AG08396 (cell line): ENCODE measurements at regions not wholly inside any gene's neighbourhood (a gene's known extent, or its start where the extent isn't known, plus 50 kb on each side); places are given as distances from the start of the nearest gene placed in this dataset.

Experiments
- DNase-seq: peaks from one replicate; pipeline ENCODE4 v3.0.0; 2012; ENCODE audit warnings: low spot score, mixed read lengths

DNA sequence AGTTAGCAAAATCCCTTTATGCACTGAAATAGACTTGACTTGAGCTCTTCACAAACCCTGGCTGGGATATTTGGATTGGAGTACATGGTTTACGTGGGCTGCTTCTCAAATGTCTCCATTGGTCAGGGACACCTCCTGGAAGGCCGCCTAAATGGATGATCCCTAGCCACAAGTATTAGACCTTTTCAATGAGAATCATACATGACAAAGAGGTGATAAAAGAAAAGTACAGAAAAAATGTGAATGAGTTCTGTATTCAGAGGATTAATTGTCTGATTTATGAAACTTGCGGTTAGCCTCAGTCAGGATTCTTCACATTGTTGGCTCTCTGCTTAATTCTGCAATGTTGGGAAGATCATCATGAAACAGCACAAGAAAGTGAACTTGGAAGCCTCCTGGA, 752.8 kb upstream of the ADAMTS16 start:
- no peak for DNase-seq

GRCh38 chr5:4395752-4396151, 744.4 kb upstream of the ADAMTS16 start:
- no peak for DNase-seq

DNA sequence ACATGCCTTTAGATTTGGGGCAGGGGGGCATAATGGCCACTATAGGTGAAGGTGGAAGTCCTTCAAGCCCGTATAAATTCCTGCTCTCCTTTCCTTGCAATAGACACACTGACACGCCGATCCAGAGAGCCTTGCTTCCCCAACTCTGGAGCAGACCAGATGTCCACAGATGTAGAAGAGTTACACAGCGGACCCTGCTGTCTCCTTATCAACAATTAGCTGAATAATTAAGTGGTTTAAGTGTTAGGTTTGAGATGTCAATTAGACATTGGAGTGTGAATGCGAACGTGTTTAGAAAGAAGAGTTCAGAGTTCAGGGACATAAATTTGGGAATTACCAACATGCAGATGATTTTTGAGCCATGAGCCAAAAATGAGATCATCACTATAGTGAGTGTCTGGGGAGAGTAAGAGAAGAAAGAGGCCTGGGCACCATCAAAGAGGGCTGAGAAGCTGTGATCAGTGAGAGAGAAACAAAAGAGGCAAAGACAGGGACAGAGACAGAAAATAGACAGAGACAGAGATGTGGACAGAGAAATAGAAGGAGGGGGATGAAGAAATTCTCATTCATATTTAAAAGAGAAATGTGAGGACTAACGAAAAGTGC, 734.4 kb upstream of the ADAMTS16 start:
- no peak for DNase-seq

- DNase-seq: no peak
These were observed 730.0 kb upstream of the ADAMTS16 start for GRCh38 chr5:4410151-4410550.

DNA sequence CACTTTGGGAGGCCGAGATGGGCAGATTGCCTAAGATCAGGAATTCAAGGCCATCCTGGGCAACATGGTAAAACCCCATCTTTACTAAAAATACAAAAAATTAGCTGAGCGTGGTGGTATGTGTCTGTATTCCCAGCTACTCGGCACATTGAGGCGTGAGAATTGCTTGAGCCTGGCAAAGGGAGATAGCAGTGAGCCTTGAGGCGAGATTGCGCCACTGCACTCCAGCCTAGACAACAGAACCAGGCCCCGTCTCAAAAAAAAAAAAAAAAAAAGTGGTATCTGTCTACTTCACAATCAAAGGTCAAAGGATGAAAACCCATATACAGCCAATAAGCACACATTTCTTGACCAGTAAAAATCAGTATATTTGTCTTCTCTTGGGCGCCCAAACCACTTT, 728.5 kb upstream of the ADAMTS16 start:
- DNase-seq: no peak

DNA sequence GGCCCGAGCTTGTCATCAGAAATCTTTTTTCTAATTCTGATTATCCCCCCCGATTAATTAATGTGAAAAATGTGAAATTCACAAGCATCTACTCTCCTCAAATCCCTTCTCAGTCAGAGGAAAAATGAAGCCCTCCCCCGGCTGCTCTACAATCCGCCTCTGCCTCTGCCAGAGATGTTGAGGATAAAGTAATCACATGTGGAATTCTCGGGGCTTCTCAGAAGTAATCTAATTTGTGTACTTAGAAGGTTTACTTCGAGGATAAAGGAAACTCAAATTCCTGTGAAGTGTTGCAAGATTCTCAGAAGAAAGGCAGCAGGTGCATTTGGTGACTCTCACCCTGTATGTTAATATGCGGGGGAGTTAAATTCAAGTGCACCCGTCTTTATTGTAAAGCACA, 726.1 kb upstream of the ADAMTS16 start:
- DNase-seq: no peak

DNA sequence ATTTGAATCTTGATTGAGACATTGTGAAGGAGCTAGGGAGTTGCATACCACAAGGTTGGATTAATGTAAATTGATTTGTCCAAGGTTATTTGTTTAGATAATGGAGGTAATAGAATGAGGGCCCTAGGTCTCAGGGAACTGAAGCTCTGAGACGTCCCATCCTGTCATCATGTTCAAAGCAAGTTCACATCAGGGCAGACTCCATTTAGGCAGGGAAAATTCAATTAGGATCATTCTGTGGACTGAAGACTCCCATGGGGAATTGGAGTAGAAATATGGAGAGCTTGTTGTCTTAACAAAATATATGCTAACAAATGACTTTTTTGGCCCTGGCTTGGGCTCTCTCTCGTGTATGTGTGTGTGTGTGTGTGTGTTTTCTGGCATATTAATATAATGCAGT, 722.0 kb upstream of the ADAMTS16 start:
- no peak for DNase-seq

DNA sequence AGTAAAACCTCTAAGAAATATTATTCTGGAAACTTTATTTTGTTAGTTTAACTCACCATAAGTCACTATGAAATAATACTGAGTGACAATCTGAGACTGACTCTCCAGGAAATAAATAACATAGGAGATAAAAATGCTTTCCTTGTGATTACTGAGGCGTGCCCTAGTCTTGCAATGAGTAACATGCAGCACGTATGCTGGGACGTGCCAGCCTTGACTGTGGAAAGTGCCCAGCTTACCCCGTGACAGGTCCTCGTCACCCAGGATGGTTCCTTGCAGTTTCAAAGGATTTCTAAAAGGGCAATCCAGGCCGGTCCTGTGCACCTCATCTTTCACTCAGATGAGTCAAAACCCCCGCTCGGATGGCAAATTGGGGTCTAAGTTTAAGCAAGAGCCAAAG, 720.8 kb upstream of the ADAMTS16 start:
- DNase-seq: no peak

DNA sequence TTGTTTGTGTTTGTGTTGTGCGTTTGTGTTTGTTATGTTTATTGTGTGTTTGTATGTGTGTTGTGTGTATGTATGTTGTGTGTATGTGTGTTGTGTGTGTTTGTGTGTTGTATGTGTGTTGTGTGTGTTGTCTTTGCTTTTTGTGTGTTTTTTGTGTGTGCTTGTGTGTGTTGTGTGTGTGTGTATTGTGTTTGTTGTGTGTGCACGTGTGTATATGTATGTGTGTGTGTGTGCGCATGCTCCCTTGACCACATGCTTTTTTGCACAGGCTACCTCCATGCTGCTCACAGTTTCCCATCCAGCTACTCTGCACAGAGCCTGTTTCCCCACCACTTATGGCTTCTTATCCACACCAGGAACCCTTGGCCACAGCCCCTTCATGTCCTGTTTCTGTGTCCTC, 720.0 kb upstream of the ADAMTS16 start:
- no peak for DNase-seq

- no peak for DNase-seq
These were observed 719.4 kb upstream of the ADAMTS16 start for GRCh38 chr5:4420681-4421080.

DNA sequence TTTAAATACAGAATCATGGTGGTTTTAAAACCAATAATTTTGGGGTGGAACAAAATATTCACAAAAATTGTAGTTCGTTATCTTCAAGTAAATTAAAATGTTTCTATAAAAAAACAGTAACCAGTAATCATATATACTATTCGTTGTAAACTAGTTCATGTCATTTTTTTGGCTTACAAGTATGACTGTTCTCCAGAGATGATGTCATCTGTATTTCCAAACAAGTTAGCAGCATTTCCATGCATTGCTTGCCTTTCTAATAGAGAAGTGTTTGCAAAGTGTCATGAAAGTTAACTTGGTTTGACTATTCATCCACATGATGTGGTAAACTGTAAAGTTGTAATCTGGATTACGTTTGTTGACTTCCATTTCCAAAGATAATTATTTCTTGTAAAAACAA, 717.9 kb upstream of the ADAMTS16 start:
- DNase-seq: no peak

GRCh38 chr5:4424895-4425294, 715.2 kb upstream of the ADAMTS16 start:
- no peak for DNase-seq

DNA sequence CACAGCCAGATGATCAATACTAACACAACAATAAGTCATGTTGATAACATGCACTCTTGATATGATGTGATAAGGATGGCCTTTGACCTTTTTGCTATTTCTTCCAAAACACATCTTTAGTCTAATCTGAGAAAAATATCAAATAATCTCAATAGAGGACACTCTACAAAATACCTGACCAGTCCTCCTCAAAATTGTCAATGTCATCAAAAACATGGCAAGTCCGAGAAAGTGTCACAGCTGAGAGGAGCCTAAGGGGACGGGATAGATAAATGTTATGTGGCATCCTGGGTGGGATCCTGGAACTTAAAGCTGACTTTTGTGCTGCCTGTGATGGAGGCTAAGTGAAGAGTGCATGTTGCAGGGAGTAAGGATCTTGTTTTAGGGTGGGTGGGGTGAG, 699.6 kb upstream of the ADAMTS16 start:
- DNase-seq: no peak

- no peak for DNase-seq
These were observed 697.9 kb upstream of the ADAMTS16 start for GRCh38 chr5:4442221-4442620.

DNA sequence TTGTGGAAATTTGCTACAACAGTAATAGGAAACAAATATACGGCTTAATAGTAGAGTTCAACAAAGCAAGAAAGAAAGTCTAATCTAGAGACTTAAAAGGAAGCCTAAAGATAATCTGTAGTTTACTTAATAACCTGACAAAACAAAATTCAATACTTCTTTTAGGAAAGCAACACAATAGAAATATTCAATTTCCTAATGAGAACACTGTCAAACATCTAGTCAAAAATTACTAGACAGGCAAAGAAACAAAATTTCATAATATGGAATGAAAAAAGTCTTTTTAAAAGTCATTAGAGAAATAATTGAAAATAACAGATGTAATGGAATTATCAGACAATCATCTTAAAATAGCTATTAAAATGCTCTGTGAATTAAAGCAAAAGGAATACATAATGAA, 692.5 kb upstream of the ADAMTS16 start:
- DNase-seq: no peak

DNA sequence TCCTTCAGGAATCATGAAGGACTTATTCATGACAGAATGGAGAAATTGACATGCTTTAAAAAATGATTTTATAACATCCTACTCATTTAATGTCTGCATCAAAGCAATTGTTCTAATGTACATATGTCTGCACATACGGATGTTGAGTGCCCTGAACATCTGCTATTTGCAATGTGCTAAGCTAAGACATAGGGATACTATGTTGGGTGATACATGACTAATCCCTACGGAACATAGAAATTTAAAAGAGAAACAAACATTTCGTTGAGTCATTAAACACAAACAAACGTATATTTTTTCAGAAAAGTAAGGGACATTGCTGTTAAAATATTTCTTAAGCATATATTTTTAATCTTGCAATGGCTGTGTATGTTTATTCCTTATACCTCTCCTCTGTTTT, 686.5 kb upstream of the ADAMTS16 start:
- no peak for DNase-seq

GRCh38 chr5:4479426-4479825, 660.7 kb upstream of the ADAMTS16 start:
- no peak for DNase-seq

GRCh38 chr5:4480528-4481349, 659.4 kb upstream of the ADAMTS16 start:
- no peak for DNase-seq

DNA sequence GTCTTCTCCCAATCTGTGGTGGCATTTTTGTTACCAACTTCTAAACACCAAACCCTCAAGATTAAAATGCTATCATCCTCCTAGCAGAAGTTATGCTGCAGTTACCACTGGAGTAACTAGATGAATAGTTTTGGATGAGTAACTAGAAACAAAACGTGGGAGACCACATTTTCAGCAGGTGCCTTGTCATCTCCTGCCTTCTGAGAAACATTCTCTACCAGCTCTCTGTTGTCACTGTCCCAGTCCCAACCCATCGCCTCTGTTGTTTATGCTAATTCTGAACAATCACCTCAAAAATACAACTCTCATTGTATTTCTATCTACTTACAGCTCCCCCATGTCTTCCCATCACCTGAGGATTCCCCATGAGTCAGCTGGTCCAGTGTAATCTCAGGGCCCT, 652.5 kb upstream of the ADAMTS16 start:
- DNase-seq: no peak

GRCh38 chr5:4511996-4512656, 628.0 kb upstream of the ADAMTS16 start:
- no peak for DNase-seq

GRCh38 chr5:4513381-4513780, 626.7 kb upstream of the ADAMTS16 start:
- no peak for DNase-seq

DNA sequence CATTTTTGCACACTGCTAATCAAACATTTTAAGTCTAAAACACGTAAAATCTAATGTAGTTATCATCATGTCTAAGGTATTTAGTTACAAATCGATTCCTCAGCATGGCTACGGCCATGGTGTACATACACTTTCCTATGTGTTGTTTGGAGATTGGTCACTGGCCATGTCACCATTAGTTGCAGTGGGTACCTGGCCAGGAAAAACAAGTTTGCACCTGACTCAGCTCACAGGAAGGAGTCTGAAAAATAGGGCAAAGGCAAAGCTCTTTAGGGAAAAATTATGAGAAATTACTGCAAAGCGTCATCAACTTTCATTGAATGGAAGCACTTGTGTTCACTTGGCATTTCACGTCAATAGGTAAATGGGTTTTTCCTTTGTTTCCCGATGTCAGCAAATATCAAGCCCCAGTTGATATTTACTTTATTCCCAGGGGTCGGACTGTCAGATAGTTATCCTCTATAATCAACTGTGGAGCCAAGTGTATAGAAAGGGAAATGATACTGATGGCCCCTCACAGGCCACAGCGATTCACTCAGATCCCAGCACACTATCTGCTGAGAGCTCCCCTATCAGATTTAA, 626.0 kb upstream of the ADAMTS16 start:
- DNase-seq: no peak
